Stimulated activated CD8-positive, alpha-beta memory T cell treated with anti-CD3 and anti-CD28 coated beads, Interleukin-15, amount 100 ng/mL, for 48 hours (primary cell): ENCODE measurements at regions not wholly inside any gene's neighbourhood (a gene's known extent, or its start where the extent isn't known, plus 50 kb on each side); places are given as distances from the start of the nearest gene placed in this dataset.
A peak's percentile ranks its signal among the peaks of the same experiment; 100 is the strongest.
"Not testable (repeated sequence)": the region's sequence is repeated elsewhere in the genome, so short reads cannot be mapped to it uniquely, and the experiment has no call there.

Source experiments
- DNase-seq, 2 donors: peaks; one replicate each; pipeline ENCODE4 v3.0.0-alpha.2; 2020; ENCODE audit warnings: low read depth in 2 of 2

- DNase-seq = no peak
Observed at GRCh38 chr5:1636981-1637638, 113.3 kb upstream of the LPCAT1 start.

- not testable (repeated sequence) for DNase-seq
Observed at GRCh38 chr5:1636208-1636770, 112.5 kb upstream of the LPCAT1 start.

- not testable (repeated sequence) for DNase-seq
Observed at GRCh38 chr5:1635477-1635876, 111.7 kb upstream of the LPCAT1 start.

- no peak for DNase-seq
Observed at GRCh38 chr5:1634337-1634661, 110.5 kb upstream of the LPCAT1 start.

GRCh38 chr5:1633605-1634336 lies 110.0 kb upstream of the LPCAT1 start:
- DNase-seq = peak; percentile 74 to 83

- DNase-seq = not testable (repeated sequence)
Observed at GRCh38 chr5:1631004-1631403, 107.2 kb upstream of the LPCAT1 start.

- not testable (repeated sequence) for DNase-seq
Observed at GRCh38 chr5:1626397-1626796, 102.6 kb upstream of the LPCAT1 start.

- DNase-seq = not testable (repeated sequence)
Observed at GRCh38 chr5:1619531-1619930, 95.8 kb upstream of the LPCAT1 start.

GRCh38 chr5:1618296-1618865 lies 94.6 kb upstream of the LPCAT1 start:
- not testable (repeated sequence) for DNase-seq

GRCh38 chr5:1617236-1617755 lies 93.5 kb upstream of the LPCAT1 start:
- not testable (repeated sequence) for DNase-seq

- DNase-seq = not testable (repeated sequence)
Observed at GRCh38 chr5:1613515-1613914, 89.8 kb upstream of the LPCAT1 start.

- not testable (repeated sequence) for DNase-seq
Observed at GRCh38 chr5:1610526-1610925, 86.8 kb upstream of the LPCAT1 start.

- DNase-seq = not testable (repeated sequence)
Observed at GRCh38 chr5:1609111-1609510, 85.4 kb upstream of the LPCAT1 start.

- not testable (repeated sequence) for DNase-seq
Observed at GRCh38 chr5:1608336-1608735, 84.6 kb upstream of the LPCAT1 start.

GRCh38 chr5:1606951-1607350 lies 83.2 kb upstream of the LPCAT1 start:
- not testable (repeated sequence) for DNase-seq

GRCh38 chr5:1603916-1604315 lies 80.2 kb upstream of the LPCAT1 start:
- DNase-seq = not testable (repeated sequence)

- not testable (repeated sequence) for DNase-seq
Observed at GRCh38 chr5:1601565-1601964, 77.8 kb upstream of the LPCAT1 start.

- DNase-seq = not testable (repeated sequence)
Observed at GRCh38 chr5:1598950-1599737, 75.4 kb upstream of the LPCAT1 start.

GRCh38 chr5:1597093-1597473 lies 73.3 kb upstream of the LPCAT1 start:
- not testable (repeated sequence) for DNase-seq

GRCh38 chr5:1596462-1597092 lies 72.8 kb upstream of the LPCAT1 start:
- DNase-seq = not testable (repeated sequence)
